Spleen (tissue), 7 donors: ENCODE measurements at regions not wholly inside any gene's neighbourhood (a gene's known extent, or its start where the extent isn't known, plus 50 kb on each side); places are given as distances from the start of the nearest gene placed in this dataset.

Experiments
- POLR2A ChIP-seq, 3 donors: fragments of 450-650 bp; IDR thresholded peaks; one replicate each; pipeline ENCODE4 v1.5.1; 2017; ENCODE audit warnings: antibody characterized with exemption in 3 of 3, mild to moderate bottlenecking in 1 of 3
- POLR2AphosphoS5 ChIP-seq, 3 donors: sonication (generic); formaldehyde crosslinking; IDR thresholded peaks; one replicate each; pipeline ENCODE4 v1.5.1; 2017; ENCODE audit warnings: antibody characterized with exemption in 3 of 3
- TF ChIP-seq, protein P1 (sequence below), 11 experiments: fragments of 200-600 bp in 7 of 11; fragments of 450-650 bp in 4 of 11; sonication (generic) in 4 of 11; IDR thresholded peaks in 8 of 11; conservative IDR thresholded peaks in 3 of 11; 1 replicate in 7 of 11; 2 replicates in 4 of 11; pipeline versions ENCODE4 v1.4.0 to v1.8.0; 2016 to 2021; ENCODE audit warnings: antibody characterized with exemption in 11 of 11, inconsistent platforms in 4 of 11, mild to moderate bottlenecking in 1 of 11
- donor health status: DM: no; HTN: no; CAD: no; lungs with moderate emphysema.
- donor health status: DM: no; HTN: no; CAD: no.
- donor health status: DM: no; HTN: no; CAD: no.

- TF ChIP-seq, protein P1, sequence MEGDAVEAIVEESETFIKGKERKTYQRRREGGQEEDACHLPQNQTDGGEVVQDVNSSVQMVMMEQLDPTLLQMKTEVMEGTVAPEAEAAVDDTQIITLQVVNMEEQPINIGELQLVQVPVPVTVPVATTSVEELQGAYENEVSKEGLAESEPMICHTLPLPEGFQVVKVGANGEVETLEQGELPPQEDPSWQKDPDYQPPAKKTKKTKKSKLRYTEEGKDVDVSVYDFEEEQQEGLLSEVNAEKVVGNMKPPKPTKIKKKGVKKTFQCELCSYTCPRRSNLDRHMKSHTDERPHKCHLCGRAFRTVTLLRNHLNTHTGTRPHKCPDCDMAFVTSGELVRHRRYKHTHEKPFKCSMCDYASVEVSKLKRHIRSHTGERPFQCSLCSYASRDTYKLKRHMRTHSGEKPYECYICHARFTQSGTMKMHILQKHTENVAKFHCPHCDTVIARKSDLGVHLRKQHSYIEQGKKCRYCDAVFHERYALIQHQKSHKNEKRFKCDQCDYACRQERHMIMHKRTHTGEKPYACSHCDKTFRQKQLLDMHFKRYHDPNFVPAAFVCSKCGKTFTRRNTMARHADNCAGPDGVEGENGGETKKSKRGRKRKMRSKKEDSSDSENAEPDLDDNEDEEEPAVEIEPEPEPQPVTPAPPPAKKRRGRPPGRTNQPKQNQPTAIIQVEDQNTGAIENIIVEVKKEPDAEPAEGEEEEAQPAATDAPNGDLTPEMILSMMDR (IDR thresholded peaks at IDR 0.05 in 8 of 11, conservative IDR thresholded peaks at IDR 0.05 in 3 of 11): no peak
- no peak for TF ChIP-seq POLR2A (IDR thresholded peaks at IDR 0.05)
- no peak for TF ChIP-seq POLR2AphosphoS5 (IDR thresholded peaks at IDR 0.05)
Observed at GRCh38 chr16:55081622-55082590, 151.2 kb downstream of the IRX5 start.
